ENCODE measurements at regions not wholly inside any gene's neighbourhood (a gene's known extent, or its start where the extent isn't known, plus 50 kb on each side); places are given as distances from the start of the nearest gene placed in this dataset.

- Histone ChIP-seq H3K9ac (ENCODE audit: low read length) (no peak overlapping the region), H3K9me3 (ENCODE audit: insufficient read depth, low read length) (no peaks in the 10 kb centered on the region), H3K79me2 (ENCODE audit: insufficient read depth, low read length) (no peaks in the 10 kb centered on the region), H3K27me3 (ENCODE audit: low read length) (no peaks in the 10 kb centered on the region), H3K27ac (ENCODE audit: low read depth, low read length) (no peak overlapping the region), H2AFZ (ENCODE audit: low read depth, low read length, severe bottlenecking) (no peak overlapping the region), H3K4me3 (ENCODE audit: insufficient read depth, low read length, poor library complexity, severe bottlenecking) (no peak overlapping the region), H3K9me2 (replicated peaks; ENCODE audit: insufficient read depth, low read length) (no peaks in the 10 kb centered on the region), H4K20me1 (ENCODE audit: low read depth, low read length) (no peaks in the 10 kb centered on the region), H3K36me3 (ENCODE audit: low read length) (no peaks in the 10 kb centered on the region), H3F3A (ENCODE audit: insufficient read depth) (no peaks in the 10 kb centered on the region), H3K4me2 (ENCODE audit: low read depth, low read length, poor library complexity, severe bottlenecking) (no peak overlapping the region)
- TF ChIP-seq CTCF (IDR thresholded peaks at IDR 0.05; ENCODE audit: insufficient read depth, low read length, poor library complexity, severe bottlenecking) (no peak), EZH2phosphoT487 (conservative IDR thresholded peaks at IDR 0.05; ENCODE audit: low read length) (no peak)
Measured at GRCh38 chr10:2993636-2994035, 73.7 kb upstream of the PFKP start.

GRCh38 chr10:2992401-2993198 lies 74.7 kb upstream of the PFKP start:
- Histone ChIP-seq H3K36me3 (ENCODE audit: low read length) (no peaks in the 10 kb centered on the region), H3K4me3 (ENCODE audit: insufficient read depth, low read length, poor library complexity, severe bottlenecking) (no peak overlapping the region), H3K4me2 (ENCODE audit: low read depth, low read length, poor library complexity, severe bottlenecking) (no peak overlapping the region), H3K79me2 (ENCODE audit: insufficient read depth, low read length) (no peaks in the 10 kb centered on the region), H3K9me3 (ENCODE audit: insufficient read depth, low read length) (no peaks in the 10 kb centered on the region), H2AFZ (ENCODE audit: low read depth, low read length, severe bottlenecking) (no peak overlapping the region), H3F3A (ENCODE audit: insufficient read depth) (no peaks in the 10 kb centered on the region), H3K27me3 (ENCODE audit: low read length) (no peaks in the 10 kb centered on the region), H4K20me1 (ENCODE audit: low read depth, low read length) (no peaks in the 10 kb centered on the region), H3K27ac (ENCODE audit: low read depth, low read length) (no peak overlapping the region), H3K9ac (ENCODE audit: low read length) (no peak overlapping the region), H3K9me2 (replicated peaks; ENCODE audit: insufficient read depth, low read length) (no peaks in the 10 kb centered on the region)
- no peak for TF ChIP-seq CTCF (IDR thresholded peaks at IDR 0.05; ENCODE audit: insufficient read depth, low read length, poor library complexity, severe bottlenecking)
- no peak for TF ChIP-seq EZH2phosphoT487 (conservative IDR thresholded peaks at IDR 0.05; ENCODE audit: low read length)

GRCh38 chr10:2990764-2991163 lies 76.6 kb upstream of the PFKP start:
- no peak overlapping the region for H3K4me2 ChIP-seq (ENCODE audit: low read depth, low read length, poor library complexity, severe bottlenecking)

More at GRCh38 chr10:2990764-2991163, 76.6 kb upstream of the PFKP start:
- Histone ChIP-seq H3K9ac (ENCODE audit: low read length) (no peak overlapping the region), H2AFZ (ENCODE audit: low read depth, low read length, severe bottlenecking) (no peak overlapping the region), H3K36me3 (ENCODE audit: low read length) (no peaks in the 10 kb centered on the region), H3K9me2 (replicated peaks; ENCODE audit: insufficient read depth, low read length) (no peaks in the 10 kb centered on the region), H4K20me1 (ENCODE audit: low read depth, low read length) (no peaks in the 10 kb centered on the region), H3F3A (ENCODE audit: insufficient read depth) (no peaks in the 10 kb centered on the region), H3K79me2 (ENCODE audit: insufficient read depth, low read length) (no peaks in the 10 kb centered on the region), H3K4me3 (ENCODE audit: insufficient read depth, low read length, poor library complexity, severe bottlenecking) (no peak overlapping the region), H3K27me3 (ENCODE audit: low read length) (no peaks in the 10 kb centered on the region), H3K27ac (ENCODE audit: low read depth, low read length) (no peak overlapping the region), H3K9me3 (ENCODE audit: insufficient read depth, low read length) (no peaks in the 10 kb centered on the region)
- TF ChIP-seq EZH2phosphoT487 (conservative IDR thresholded peaks at IDR 0.05; ENCODE audit: low read length) = no peak
- no peak for TF ChIP-seq CTCF (IDR thresholded peaks at IDR 0.05; ENCODE audit: insufficient read depth, low read length, poor library complexity, severe bottlenecking)

Measured in SU-DHL-6 (cell line).